GM19467 (cell line): ENCODE measurements at regions not wholly inside any gene's neighbourhood (a gene's known extent, or its start where the extent isn't known, plus 50 kb on each side); places are given as distances from the start of the nearest gene placed in this dataset.

ENCODE experiments used
- ATAC-seq: cut with Tn5 transposase; IDR thresholded peaks from one replicate; pipeline ENCODE4 v1.9.1; 2021; ENCODE audit warnings: mild to moderate bottlenecking, moderate library complexity; ENCODE audit not compliant: unreplicated experiment

DNA sequence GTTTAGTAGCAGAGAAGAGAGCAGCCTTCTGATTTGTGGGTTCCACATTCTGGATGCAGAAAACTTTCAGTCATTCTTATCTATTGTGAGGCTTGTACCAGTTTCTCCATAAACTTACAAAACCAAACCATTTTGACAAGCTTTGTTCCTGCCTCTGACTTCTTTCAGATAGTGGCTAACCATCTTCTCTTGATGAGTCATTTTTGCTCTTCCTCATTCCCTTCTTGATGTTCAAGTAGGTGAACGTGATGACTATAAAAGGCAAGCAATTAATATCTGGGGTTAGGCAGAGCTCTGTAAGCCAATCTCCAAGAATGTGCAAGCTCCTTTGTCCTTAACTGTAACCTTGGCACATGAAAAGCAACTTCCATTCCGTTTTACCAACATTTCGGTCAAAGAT is 2083.1 kb upstream of the PIK3C3 start:
- no peak for ATAC-seq

DNA sequence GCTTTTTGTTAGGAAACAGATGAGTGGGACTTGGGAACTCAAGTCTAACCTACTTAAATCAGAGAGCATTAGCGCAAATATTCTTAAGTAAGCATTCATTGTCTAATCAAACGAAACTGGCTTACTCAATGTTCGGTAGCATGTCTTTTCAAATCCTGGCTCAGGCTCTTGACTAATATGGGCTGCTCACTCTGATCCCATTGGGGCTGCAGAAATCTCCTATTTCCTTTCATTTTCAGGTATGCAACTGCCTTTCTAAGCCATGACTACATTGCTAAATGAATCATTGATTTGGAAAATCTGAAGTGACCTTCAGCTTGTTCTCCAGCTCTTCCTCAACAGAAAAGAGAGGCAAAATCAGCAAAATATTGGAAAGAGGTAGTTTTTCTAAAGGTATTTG is 2084.4 kb upstream of the PIK3C3 start:
- ATAC-seq, result no peak

DNA sequence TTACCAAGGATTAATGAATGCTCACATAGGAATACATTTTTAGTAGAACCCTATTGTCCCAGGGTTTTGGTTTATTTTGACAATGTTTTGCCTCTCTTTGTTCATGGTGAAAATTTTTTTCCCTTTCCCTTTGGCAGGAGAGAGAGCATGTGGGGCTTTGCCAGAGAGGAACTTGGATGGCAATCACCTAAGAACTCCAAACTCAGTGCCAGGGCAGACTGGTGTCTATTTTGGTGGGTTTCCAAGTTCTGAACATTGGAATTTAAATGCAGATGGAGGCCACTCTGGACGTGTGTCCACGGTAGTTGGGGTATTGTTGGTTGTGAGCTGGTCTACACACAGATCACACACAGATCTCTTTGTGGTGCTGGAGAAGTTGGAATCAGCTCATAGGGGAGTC is 2091.1 kb upstream of the PIK3C3 start:
- no peak for ATAC-seq

DNA sequence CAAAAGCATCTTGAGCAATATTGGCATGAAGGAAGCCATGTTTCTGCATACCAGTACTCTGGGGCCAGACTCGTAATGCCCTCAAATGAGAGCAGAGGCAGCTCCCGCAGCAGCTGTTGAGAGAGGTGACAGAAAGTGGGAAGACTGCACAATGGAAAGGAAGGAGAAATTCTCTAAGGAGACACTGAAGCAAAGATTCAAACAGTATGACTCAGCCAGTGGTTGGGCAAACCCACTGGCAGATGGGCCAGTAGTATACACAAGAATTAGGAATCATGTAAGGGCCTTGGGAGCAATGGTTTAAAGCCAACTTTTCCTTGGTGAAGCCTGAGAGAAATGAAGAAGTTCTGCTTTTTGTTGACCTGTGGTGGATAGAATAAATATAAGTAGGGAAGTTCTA is 2092.7 kb upstream of the PIK3C3 start:
- ATAC-seq, result no peak

DNA sequence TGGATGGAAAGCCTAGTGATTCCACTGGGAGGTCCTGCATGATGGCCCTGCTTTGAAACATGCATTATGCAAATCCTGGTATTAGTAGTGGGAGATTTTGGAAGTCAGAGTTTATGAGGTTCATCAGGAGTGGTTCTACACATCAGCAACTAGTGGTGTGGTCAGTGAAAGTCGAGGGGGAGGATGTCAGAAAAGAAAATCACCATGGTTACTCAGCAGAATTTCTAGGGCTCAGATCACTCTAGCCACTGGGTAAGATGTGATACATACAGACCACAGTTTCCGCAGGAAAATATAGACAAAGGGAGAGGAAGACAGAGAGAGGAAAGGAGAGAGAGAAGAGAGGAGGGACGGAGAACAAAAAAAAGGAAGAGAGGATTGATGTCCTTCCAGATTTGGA is 2100.7 kb upstream of the PIK3C3 start:
- no peak for ATAC-seq

DNA sequence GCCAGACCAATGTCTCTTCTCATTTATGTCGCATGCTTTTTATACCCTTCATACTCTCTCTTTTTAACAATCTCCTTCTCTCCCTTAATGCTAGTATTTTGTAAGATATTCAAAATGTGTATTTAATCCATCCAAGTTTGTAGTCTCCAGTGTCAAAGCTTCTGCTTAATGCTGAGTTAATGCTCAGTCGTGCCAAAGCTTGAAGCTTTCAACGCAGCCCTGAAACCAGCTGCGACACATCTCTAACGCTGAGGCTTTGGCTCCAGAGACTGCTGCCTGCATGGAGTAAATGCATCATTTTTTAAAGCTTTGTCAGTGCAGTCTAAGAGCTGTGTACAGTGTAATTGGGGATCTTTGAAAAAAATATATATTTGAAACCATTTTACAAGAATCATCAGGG is 2108.8 kb upstream of the PIK3C3 start:
- ATAC-seq, result no peak

DNA sequence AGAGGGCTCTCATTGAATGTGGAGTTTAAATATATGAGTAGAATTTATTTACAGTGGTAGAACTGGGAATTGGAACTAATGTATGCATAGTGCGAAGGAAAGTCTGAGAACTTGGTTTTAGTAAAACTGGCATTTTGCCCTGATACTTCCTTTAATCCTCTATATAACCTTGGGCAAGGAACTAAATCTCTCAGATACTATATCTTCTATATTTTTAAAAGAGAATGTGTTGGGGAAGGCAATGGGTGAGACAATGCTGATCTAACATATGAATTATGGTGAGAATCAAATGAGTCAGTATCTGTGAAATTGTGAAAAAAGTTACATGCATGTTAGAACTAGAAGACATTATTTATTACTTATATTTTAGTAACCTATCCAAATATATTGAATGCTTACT is 2109.4 kb upstream of the PIK3C3 start:
- no peak for ATAC-seq

DNA sequence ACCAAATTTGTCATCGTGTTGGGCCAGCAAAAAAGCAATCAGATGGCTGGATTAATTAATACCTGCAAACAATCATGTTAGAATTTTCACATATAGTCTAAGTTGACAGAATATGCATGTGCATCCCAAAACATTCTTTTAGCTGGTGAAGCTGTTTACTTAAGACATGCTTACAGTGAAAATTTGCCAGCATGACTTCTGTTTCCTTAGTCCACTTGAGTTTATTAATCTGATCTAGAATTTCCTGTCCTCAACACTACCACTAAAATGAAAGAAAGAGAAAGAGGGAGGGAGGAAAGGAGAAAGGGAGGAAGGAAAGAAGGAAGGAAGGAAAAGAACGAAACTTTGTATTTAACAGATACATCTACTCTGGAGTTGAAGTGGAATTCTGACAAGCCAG is 2109.9 kb upstream of the PIK3C3 start:
- no peak for ATAC-seq

DNA sequence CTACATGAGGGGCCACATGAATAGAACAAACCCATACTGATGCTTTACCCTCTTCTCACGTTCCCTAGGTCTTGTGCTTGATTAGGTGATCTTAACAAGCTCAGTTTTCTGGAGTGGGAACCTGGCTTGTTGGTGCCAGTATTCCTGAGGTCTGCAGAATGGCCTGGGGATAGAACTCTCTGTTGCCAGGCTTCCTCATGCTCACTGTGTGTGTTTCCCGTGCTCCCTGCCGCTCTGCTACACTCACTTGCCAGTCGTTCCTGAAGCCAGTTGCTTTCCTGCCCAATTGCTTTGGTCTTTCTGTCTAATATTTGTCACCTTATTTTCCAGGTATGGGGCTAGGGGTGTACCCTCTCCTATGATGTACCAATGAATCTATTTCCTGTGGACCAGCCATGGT is 2111.5 kb upstream of the PIK3C3 start:
- no peak for ATAC-seq

DNA sequence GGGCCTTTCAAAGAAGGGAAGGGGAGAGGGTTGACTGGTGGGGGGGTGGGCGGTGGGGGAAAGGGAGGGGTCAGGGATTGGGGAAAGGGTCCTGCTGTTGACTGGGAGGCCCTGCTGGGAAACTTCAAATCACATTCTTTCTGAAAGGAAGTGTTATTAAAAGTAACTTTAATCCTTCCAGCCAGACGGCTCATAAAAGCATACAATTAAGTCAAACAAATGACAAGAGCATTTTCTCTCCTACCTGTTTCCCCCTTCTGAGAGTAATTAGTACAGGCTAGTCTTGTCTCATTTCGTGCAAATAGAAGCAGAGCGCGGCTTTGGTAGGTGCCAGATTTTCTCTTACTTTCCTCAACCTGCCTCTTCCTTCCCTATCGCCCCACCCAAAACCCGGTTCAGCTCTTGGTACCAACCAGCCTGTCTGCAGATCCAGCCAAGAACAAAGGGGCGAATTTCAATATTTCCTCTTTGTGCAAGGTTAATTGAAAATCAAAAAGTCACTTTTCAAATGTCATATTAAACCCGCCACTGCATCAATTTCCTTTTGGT is 2112.6 kb upstream of the PIK3C3 start:
- ATAC-seq, result no peak

DNA sequence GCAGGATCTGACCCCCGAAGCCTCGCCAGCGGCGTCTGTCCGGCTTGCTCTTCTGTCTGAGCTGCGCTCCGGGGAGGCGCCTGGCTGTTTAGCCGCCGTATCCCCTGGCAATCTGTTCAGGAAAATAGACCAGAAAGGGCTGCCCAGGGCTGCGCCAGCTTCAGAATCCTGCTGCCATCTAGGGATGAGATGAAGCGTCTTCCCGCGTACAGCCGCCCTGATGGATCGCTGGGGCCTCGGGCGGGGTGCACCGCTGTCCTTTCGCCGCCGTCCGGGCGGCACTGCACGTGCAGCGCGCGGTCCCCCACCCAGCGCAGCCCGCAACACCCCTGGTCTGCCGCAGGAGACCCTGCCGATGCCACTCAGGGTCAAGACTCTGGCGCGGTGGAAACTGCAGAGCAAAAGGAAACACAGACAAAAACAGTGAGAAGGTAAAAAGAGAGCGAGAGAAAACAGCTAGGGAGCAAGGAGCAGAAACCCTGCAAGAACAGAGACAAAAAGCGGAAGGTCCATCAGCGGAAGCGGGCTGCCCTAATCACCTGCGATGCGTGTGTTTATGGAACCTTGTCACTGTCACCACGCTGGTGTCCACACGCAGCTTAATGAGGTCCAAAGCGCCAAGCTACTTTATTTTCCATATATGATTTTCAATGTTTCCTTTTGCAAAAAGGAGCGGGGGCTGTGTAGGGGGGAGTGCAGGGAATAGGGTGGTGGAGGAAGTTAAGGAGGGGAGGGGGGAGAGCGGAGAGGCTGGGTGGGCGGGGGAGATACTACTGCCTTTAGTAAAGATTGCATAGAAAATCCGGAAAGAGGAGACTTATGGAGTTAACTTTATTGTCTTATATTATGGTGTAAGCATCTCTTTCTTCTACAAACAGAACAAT is 2113.3 kb upstream of the PIK3C3 start:
- ATAC-seq, result no peak

DNA sequence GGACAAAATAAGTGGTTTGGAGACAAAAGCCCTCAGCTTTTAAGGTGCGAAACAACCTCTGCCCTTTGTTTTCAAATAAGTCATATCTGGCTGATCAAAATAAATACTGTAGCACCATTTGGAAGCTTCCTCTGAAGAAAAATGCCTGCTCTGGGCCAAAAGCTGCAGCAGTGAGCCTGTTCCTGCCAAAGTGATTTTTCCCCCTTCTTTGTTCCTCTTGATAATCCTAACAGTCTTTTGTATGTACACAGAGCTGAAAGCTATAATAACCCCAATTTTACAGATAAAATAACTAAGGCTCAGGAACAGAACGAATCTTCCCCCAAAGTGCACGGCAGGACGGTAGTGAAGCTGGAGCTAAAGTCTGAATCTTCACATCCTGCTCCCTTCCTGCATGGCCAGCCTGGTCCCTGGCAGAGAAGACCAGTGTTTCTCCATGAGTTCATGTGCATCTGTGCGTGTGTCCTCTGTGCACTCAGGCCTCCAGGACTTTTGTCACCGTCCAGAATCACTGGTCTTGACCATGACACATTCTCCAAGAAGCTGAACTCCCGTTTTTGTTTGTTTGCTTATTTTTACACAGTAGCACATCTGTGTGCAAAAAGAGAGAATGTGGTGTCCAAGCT is 2114.1 kb upstream of the PIK3C3 start:
- ATAC-seq, result no peak

DNA sequence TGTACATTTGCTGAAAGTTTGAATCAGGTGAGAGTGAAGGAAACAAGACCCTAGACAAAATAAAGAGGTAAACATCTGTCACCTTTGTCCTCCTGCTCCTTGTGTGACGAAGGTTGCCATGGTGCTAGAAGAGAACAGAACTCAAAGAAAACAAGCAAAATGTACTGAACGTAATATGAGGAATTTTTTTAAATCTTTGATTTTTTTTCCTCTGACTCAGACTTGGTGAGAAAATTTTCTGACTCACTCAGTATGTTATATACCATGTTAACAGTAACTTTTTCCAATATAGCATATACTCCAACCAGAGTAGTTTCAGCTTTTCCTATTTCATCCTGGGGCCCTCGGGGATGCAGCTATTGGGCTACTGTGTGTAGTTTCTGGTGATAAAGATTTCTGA is 2114.6 kb upstream of the PIK3C3 start:
- ATAC-seq, result no peak

DNA sequence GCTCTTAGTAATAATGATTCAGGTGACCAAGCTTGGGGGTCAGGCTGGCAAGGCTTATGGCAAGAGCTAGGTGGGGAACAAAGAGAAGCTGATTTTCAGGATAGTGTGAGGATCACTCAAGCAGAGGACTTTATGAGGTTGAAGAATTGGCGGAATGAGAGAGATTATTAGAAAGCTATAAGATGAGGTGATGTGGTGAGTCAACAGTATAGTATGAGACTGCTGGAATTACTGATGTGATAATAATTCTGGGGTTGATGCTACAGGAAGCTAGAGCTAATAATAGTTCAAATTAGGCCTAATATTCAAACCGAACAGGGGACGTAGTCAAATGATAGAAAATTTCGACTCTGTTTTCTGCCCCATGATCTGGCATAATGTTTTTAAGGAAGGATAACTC is 2115.3 kb upstream of the PIK3C3 start:
- no peak for ATAC-seq

DNA sequence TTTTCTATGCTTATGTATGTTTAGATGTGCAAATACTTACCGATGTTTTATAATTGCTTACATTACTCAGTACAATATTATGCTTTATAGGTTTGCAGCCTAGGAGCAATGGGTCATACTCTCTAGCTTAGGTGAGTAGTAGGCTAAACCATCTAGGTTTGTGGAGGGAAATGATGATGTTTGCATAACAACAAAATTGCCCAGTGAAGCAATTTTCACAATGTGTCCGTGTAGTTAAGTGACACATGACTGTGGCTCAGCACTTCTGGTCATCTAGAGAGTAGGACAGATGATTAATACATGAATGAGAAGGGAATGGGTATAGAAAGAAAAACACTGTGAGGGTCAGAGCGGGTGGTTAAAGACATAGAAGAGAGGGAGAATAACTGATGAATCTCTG is 2116.2 kb upstream of the PIK3C3 start:
- ATAC-seq, result no peak

DNA sequence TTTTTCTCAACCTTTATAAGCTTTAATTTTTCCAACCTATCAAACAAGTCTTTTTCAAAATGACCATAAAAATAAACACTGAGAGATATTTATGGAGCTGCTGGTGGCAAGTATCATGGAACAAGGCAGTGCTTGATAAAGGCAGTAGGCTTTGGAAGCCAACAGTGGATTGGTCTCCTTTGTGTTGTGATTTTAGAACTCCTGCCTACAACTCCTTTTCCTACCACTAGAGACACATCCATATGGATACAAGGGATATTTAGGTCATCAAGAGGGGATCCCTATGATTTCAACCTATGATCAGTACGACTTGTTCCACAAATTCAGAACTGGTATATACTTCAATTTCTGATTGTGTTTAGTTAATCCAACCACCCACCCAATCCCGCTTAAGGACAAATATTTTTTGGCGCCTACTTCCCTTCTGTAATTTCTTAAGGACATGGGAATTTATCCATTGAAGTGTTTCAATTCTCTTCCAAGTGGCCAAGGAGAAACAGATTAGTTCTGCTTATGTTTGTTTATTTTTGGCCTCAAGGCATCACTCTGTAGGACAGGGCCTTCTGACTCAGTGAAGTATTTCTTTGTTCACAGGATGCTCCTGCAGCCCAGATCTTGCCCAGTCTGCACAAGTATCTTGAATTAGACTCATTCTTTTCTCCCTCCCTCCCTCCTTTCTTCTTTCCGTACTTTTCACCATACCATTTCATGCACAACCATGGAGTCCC is 2119.6 kb upstream of the PIK3C3 start:
- no peak for ATAC-seq

DNA sequence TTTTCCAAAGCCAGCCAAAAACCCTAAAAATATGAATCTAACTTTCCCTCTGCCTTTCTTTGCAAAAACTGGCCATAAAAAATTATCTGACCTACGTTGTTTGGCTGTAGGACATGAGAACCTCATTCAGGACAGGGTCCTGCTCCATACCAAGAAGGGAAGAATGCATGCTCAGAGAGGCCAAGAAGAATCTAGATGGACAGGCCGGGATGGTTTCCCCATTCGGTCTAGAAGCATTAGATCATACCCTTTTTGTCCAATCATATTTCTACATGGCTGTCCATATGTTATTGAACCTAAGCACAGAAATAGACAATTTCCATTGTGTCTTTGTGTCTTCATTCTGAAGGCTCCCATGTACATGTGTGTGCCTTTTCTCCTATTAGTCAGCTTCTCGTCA is 2120.4 kb upstream of the PIK3C3 start:
- ATAC-seq, result no peak

DNA sequence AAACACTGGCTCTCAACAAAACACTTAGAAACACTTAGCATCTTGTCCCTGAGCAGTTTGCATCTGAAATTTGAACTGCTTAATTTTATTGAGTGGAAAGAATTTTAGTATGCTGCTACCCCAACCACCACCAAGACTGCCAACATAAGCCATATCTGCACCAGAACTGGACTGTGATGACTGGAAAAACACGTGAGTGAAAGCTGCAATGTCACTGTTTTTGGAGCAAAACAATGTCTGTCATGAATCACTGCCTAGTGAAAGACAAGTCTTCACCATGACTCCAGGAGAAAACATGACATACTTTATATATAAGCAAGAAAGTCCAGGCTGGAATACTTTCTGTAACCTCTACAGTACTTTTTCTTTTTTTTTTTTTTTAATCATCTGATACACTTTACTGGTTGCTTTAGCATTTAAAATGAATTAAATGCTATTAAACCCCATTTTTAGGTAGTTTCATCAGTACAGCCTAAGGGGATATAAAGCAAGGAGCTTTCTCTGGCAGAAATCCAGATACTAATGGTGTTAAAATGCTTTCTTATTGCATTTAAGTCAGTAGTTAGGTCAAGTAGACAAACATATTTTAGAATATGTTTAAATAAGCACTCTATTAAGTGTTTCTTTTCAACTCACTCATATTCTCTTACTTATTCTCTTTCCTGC is 2129.4 kb upstream of the PIK3C3 start:
- ATAC-seq, result no peak

DNA sequence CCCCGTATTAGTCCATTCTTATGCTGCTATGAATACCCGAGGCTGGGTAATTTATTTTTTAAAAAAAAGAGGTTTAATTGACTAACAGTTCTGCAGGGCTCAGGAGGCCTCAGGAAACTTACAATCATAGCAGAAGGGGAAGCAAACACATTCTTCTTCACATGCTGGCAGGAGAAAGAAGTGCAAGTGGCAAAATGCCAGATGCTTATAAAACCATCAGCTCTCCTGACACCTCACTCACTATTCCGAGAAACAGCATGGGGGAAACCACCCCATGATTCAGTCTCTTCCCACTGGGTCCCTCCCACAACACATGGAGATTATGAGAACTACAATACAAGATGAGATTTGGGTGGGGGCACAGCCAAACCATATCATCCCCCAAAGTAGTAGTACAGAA is 2148.5 kb upstream of the PIK3C3 start:
- ATAC-seq, result no peak

DNA sequence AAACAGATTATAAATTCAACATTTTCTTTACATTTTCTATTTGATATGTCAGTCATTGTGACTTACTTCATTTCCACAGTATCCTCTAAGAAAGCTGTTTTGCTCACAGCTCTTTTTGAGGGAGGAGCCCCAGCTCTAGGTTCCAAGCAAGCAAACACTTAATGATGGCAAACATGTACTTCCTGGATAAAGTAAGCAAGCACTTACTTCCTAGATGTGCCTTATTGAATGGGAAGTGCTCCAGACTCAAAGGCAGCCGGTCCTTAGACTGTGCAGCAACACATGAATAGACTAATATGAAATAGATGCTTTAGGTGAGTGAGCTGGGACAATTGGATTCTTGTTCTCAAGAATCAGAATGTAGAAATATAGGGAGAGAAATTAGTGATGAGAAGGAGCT is 2149.8 kb upstream of the PIK3C3 start:
- ATAC-seq, result no peak

DNA sequence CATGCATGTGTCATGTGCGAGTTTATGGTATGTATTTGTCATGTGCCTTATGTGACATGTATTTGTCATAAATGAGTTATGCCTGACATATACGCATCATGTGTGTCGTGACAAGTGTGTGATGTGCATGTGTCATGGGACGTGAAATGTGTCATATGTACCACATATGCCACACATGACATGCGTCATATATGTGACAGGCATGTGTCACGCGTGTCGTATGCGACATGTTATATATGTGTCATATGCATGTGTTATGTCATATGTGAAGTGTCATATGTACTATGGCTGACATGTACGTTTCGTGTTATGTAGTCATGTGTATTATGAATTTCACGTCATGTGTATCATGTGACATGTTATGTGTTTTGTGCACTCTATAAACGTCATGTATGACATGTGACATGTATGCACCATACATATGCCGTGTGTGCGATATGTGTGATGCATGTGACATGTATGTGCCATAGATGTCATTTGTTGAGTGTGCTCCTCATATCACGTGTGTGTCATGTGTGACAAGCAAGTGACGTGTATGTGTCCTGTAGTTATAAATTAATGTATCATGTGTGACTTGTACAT is 2152.3 kb upstream of the PIK3C3 start:
- ATAC-seq, result no peak
